HG02588 (cell line): ENCODE measurements at regions not wholly inside any gene's neighbourhood (a gene's known extent, or its start where the extent isn't known, plus 50 kb on each side); places are given as distances from the start of the nearest gene placed in this dataset.
"Not testable (repeated sequence)": the region's sequence is repeated elsewhere in the genome, so short reads cannot be mapped to it uniquely, and the experiment has no call there.

Source experiments
- ATAC-seq: cut with Tn5 transposase; IDR thresholded peaks from one replicate; pipeline ENCODE4 v1.9.1; 2021; ENCODE audit warnings: mild to moderate bottlenecking, moderate library complexity; ENCODE audit not compliant: unreplicated experiment

- ATAC-seq, result peak; percentile 50
These were observed 231.7 kb upstream of the B3GALT2 start for GRCh38 chr1:193417945-193418744.

- ATAC-seq, result no peak
These were observed 231.0 kb upstream of the B3GALT2 start for GRCh38 chr1:193417403-193417802.

- ATAC-seq, result no peak
These were observed 230.0 kb upstream of the B3GALT2 start for GRCh38 chr1:193416226-193417024.

- ATAC-seq, result no peak
These were observed 228.8 kb upstream of the B3GALT2 start for GRCh38 chr1:193415256-193415655.

GRCh38 chr1:193413376-193413775 lies 227.0 kb upstream of the B3GALT2 start:
- ATAC-seq, result no peak

GRCh38 chr1:193412748-193413147 lies 226.3 kb upstream of the B3GALT2 start:
- no peak for ATAC-seq

GRCh38 chr1:193411714-193412113 lies 225.3 kb upstream of the B3GALT2 start:
- no peak for ATAC-seq

- no peak for ATAC-seq
These were observed 224.8 kb upstream of the B3GALT2 start for GRCh38 chr1:193411215-193411614.

GRCh38 chr1:193408782-193409293 lies 222.4 kb upstream of the B3GALT2 start:
- ATAC-seq, result no peak

- peak; percentile 69 for ATAC-seq
These were observed 220.5 kb upstream of the B3GALT2 start for GRCh38 chr1:193406901-193407300.

GRCh38 chr1:193404236-193404635 lies 217.8 kb upstream of the B3GALT2 start:
- ATAC-seq, result no peak

GRCh38 chr1:193402977-193403376 lies 216.6 kb upstream of the B3GALT2 start:
- no peak for ATAC-seq

- ATAC-seq, result no peak
These were observed 215.6 kb upstream of the B3GALT2 start for GRCh38 chr1:193402037-193402436.

- no peak for ATAC-seq
These were observed 207.9 kb upstream of the B3GALT2 start for GRCh38 chr1:193394336-193394735.

GRCh38 chr1:193392686-193393085 lies 206.3 kb upstream of the B3GALT2 start:
- ATAC-seq, result no peak

GRCh38 chr1:193388683-193389082 lies 202.3 kb upstream of the B3GALT2 start:
- ATAC-seq, result no peak

- no peak for ATAC-seq
These were observed 201.8 kb upstream of the B3GALT2 start for GRCh38 chr1:193388165-193388564.

GRCh38 chr1:193387406-193387805 lies 201.0 kb upstream of the B3GALT2 start:
- ATAC-seq, result no peak

- not testable (repeated sequence) for ATAC-seq
These were observed 192.0 kb upstream of the B3GALT2 start for GRCh38 chr1:193378451-193378850.

GRCh38 chr1:193377472-193377871 lies 191.1 kb upstream of the B3GALT2 start:
- no peak for ATAC-seq

- no peak for ATAC-seq
These were observed 186.1 kb upstream of the B3GALT2 start for GRCh38 chr1:193372553-193372952.

GRCh38 chr1:193368302-193368701 lies 181.9 kb upstream of the B3GALT2 start:
- peak; percentile 69 for ATAC-seq
